ENCODE measurements at regions not wholly inside any gene's neighbourhood (a gene's known extent, or its start where the extent isn't known, plus 50 kb on each side); places are given as distances from the start of the nearest gene placed in this dataset.
A peak's percentile ranks its signal among the peaks of the same experiment; 100 is the strongest.

DNA sequence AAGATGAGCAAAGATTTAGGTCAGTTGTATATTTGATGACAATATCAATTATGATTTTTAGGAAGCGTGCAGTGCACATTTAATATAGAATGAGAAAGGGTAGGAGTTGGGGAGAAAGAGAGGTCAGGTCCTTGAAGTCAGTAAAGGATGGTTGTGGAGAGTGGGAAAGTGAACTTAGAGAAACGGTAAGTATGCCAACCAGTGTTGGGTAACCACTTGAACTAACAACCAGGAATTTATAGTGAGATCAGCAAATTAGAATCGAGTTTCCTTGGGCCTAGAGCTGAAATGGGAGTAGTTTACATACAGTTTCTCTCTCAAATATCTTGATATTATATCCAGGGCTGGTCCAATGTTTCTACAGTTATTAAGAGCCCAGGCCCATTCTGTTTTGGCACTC, 188.5 kb upstream of the RBMS3 start:
- H3K4me3 ChIP-seq (ENCODE audit: low read depth, low read length) = no peak overlapping the region
- in situ Hi-C loops (cut with HindIII; ENCODE audit: low sequenced_read_pairs) = no loop called here
- no peak for DNase-seq (ENCODE audit: low read depth, low spot score)
- TF ChIP-seq, protein P1, sequence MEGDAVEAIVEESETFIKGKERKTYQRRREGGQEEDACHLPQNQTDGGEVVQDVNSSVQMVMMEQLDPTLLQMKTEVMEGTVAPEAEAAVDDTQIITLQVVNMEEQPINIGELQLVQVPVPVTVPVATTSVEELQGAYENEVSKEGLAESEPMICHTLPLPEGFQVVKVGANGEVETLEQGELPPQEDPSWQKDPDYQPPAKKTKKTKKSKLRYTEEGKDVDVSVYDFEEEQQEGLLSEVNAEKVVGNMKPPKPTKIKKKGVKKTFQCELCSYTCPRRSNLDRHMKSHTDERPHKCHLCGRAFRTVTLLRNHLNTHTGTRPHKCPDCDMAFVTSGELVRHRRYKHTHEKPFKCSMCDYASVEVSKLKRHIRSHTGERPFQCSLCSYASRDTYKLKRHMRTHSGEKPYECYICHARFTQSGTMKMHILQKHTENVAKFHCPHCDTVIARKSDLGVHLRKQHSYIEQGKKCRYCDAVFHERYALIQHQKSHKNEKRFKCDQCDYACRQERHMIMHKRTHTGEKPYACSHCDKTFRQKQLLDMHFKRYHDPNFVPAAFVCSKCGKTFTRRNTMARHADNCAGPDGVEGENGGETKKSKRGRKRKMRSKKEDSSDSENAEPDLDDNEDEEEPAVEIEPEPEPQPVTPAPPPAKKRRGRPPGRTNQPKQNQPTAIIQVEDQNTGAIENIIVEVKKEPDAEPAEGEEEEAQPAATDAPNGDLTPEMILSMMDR (IDR thresholded peaks at IDR 0.05; ENCODE audit: low read depth, low read length) = no peak

DNA sequence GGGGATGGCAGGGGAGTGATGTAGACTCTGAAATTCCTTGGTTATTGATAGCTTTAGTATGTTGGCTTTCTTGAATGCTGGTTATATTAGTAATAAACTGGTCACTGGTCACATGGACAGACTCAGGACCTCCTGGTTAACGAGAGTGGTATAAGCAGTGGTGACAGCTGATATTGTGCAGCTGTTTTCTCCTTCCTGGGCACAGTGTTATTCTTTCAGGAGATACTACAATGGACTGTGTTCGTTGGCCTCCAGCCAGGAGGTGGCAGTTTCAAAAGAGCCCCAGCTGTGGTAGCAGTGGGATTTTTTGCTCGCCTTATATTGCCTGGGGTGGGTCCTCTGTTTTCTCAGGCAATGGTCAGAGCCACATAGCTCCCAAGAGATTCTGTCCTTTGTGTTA, 181.6 kb upstream of the RBMS3 start:
- TF ChIP-seq, protein P1 (IDR thresholded peaks at IDR 0.05; ENCODE audit: low read depth, low read length) = no peak
- in situ Hi-C loops (cut with HindIII; ENCODE audit: low sequenced_read_pairs) = no loop called here
- DNase-seq (ENCODE audit: low read depth, low spot score) = no peak
- no peak overlapping the region for H3K4me3 ChIP-seq (ENCODE audit: low read depth, low read length)

DNA sequence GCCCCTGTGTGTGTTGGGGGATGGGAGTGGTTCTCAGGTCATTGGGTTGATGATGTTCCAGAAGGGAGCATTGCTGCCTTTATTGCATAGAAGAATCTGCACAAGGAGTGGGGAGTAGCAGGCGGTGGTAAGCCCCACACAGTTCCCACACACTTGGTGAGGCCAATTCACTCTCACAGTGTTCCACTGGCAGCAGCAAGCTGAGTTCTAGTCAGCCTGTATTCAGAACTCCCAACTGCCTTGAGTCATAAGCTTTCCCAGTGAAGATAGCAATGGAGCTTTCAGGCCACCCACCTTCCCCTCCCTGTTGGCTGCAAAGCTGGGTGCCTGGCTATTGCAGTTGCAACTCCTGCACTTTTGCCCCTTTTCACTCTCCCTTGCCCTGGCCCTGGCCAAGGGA, 181.1 kb upstream of the RBMS3 start:
- no peak for DNase-seq (ENCODE audit: low read depth, low spot score)
- in situ Hi-C loops (cut with HindIII; ENCODE audit: low sequenced_read_pairs) = no loop called here
- TF ChIP-seq, protein P1 (IDR thresholded peaks at IDR 0.05; ENCODE audit: low read depth, low read length) = no peak
- H3K4me3 ChIP-seq (ENCODE audit: low read depth, low read length) = no peak overlapping the region

DNA sequence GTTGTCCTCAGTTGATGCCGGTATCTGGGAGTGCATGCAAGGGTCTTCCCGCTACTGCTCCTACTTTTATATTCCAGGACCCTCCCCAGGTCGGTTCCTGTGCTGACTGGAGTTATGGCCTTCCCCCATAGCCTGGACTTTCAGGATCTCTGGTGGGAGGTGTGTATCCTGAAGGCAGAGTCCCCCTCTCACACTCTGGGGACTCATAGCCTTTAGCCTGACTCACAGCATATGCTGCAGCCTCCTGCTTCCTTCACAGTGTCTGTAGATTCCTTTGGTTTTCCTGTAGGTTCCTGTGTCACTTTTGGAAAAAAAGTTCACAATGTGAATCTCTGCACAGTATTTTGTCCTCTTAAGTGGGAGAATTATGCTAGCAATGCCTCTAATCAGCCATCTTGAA, 180.6 kb upstream of the RBMS3 start:
- no peak for DNase-seq (ENCODE audit: low read depth, low spot score)
- in situ Hi-C loops (cut with HindIII; ENCODE audit: low sequenced_read_pairs) = no loop called here

DNA sequence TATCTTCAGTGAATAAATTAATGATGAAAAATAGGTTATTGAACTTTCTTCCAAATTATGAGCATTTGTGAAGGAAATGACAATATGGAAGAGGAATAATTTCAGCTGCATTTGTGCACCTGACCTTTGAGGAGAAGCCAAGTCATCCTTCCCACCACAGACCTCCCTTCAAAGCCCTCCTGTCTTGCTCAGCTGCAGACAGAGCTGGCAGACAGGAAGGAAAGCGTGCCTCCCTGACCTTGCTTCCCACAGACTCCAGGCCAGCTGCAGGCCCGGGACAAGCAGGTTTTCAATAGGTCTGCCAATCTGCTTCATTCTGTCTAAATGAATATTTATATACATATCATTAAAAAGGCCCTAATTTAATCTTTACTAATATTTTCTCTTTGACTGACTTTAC, 152.9 kb upstream of the RBMS3 start:
- TF ChIP-seq, protein P1 (IDR thresholded peaks at IDR 0.05; ENCODE audit: low read depth, low read length) = no peak
- no peak overlapping the region for H3K4me3 ChIP-seq (ENCODE audit: low read depth, low read length)
- in situ Hi-C loops (cut with HindIII; ENCODE audit: low sequenced_read_pairs) = no loop called here
- DNase-seq (ENCODE audit: low read depth, low spot score) = peak; percentile 68

More for the DNA sequence above, 180.6 kb upstream of the RBMS3 start:
- TF ChIP-seq, protein P1 (IDR thresholded peaks at IDR 0.05; ENCODE audit: low read depth, low read length) = no peak
- no peak overlapping the region for H3K4me3 ChIP-seq (ENCODE audit: low read depth, low read length)

DNA sequence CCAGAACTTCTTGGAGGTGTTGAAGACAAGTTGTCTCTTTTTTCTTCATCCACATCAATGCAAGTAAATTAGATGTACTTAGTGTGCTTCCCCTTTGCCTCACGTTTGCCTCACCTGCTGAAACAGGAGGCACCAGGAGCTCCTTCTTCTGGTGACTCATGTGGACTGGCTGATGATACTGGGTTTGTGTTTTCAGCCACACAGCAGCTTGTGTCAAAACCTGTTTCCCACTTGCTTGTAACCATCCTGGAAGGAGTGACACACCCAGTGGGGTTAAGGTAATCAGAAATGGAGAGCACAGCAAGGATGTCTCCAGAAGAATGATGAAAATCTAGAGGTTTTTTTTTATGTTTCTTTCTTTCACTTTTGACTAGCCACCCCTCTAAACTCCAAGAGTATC, 143.3 kb upstream of the RBMS3 start:
- no peak for DNase-seq (ENCODE audit: low read depth, low spot score)
- TF ChIP-seq, protein P1 (IDR thresholded peaks at IDR 0.05; ENCODE audit: low read depth, low read length) = no peak
- no peak overlapping the region for H3K4me3 ChIP-seq (ENCODE audit: low read depth, low read length)
- in situ Hi-C loops (cut with HindIII; ENCODE audit: low sequenced_read_pairs) = no loop called here

DNA sequence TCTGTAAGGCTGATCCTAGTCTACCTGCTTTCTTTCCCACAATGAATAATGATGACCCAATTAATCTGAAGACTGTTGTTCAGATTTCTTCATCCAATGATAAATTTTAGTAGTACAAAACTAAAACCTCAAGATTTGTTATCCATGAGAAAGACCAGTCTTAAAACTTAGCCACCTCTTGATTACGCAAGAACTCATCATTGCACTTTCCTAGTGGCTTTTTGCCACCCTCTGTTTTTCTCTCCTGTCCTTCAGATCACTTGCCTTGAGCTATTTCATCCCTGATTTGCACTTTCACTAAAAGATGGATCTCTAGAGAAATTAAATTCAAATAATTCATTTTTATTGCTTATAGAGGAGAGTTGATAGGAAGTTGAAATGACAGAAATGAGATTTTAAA, 142.7 kb upstream of the RBMS3 start:
- DNase-seq (ENCODE audit: low read depth, low spot score) = no peak
- TF ChIP-seq, protein P1 (IDR thresholded peaks at IDR 0.05; ENCODE audit: low read depth, low read length) = no peak
- H3K4me3 ChIP-seq (ENCODE audit: low read depth, low read length) = no peak overlapping the region
- in situ Hi-C loops (cut with HindIII; ENCODE audit: low sequenced_read_pairs) = no loop called here

All from astrocyte of the spinal cord (primary cell).